ENCODE measurements at regions not wholly inside any gene's neighbourhood (a gene's known extent, or its start where the extent isn't known, plus 50 kb on each side); places are given as distances from the start of the nearest gene placed in this dataset.

DNA sequence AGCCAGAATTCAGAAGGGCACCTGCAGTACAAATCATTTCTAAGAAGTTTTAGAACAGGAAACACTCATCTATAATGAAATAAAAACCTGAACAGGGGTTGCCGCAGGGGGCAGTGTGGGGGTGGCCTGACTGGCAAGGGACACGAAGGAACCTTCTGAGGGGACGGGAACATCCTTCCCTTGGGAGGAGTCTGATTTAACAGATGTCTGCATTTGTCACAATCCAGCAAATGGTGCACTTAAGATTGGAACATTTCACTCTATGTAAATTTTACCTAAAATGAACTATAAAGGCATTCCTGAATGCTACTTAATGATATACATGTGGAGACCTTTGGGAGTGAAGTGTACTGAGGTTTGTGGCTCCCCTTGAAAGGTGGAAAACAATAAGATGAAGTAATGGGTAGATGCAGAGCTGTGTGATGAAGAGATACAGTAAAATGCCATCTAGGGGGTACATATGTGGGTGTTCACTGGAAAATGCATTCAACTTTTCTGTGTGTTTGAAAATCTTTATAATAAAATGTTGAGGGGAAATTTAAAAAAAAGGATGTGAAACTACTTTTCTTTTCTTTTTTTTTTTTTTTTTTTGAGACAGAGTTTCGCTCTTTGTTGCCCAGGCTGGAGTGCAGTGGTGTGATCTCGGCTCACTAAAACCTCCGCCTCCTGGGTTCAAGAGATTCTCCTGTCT, 89.5 kb downstream of the SNX5 start:
- TF ChIP-seq, protein P1, sequence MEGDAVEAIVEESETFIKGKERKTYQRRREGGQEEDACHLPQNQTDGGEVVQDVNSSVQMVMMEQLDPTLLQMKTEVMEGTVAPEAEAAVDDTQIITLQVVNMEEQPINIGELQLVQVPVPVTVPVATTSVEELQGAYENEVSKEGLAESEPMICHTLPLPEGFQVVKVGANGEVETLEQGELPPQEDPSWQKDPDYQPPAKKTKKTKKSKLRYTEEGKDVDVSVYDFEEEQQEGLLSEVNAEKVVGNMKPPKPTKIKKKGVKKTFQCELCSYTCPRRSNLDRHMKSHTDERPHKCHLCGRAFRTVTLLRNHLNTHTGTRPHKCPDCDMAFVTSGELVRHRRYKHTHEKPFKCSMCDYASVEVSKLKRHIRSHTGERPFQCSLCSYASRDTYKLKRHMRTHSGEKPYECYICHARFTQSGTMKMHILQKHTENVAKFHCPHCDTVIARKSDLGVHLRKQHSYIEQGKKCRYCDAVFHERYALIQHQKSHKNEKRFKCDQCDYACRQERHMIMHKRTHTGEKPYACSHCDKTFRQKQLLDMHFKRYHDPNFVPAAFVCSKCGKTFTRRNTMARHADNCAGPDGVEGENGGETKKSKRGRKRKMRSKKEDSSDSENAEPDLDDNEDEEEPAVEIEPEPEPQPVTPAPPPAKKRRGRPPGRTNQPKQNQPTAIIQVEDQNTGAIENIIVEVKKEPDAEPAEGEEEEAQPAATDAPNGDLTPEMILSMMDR (IDR thresholded peaks at IDR 0.05; ENCODE audit: control extremely low read depth, extremely low read depth, low read depth, missing control alignments): no peak
- ChIA-PET CTCF (interaction anchor here (1.4 to 2.4 kb wide), 3 partner anchors 12 to 60 kb away, joined by 3 to 5 read pairs (median 4); no protein-coding TSS in a partner anchor), POLR2A (interaction anchor here (0.7 kb wide), 2 partner anchors 22 to 1987 kb away, joined by 3 to 9 read pairs; no protein-coding TSS in a partner anchor)
- no peak for DNase-seq (ENCODE audit: extremely low spot score)

DNA sequence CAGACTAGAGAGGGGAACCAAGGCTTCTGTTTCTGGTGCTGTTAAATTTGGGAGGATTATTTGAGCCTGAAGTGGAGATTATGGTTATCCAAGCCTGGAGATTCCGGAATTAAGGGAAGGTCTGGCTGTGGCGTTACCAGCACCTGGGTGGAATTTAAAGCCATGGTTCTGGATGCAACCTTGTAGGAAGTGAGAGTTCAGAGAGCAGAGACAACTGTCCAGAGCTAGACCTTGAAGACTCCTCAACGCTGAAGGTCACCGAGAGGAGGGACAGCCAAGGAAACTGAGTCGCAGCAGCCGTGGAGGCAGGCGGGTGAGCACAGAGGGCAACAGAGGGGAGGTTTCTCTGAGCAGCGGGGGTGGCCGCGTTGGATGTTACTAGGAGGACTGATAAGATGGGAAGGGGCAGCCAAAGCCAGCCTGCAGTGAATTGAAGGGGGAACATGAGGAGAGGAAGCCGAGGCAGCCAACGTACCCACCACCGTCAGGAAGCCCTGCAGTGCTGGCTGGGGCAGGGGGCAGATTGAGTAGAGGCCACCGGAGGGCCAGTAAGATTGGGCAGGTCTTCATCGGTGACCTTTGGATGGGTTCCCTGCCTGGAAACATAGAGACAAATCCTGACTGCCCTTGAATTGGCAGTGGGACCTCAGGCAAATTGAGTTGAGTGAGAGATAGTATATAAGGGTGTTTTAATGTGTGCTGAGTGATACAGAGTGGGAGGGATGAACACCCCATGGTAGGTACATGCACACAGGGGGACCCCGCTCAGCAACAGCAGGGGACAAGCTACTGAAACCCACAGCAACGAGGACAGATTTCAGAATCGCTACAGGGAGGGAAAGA, 90.3 kb downstream of the SNX5 start:
- ChIA-PET CTCF (interaction anchor here (1.1 to 2.4 kb wide), 4 partner anchors 11 to 60 kb away, joined by 3 to 5 read pairs (median 4); no protein-coding TSS in a partner anchor), POLR2A (interaction anchor here (0.7 kb wide), 1 partner anchor 1986 kb away, joined by 9 read pairs; no protein-coding TSS in a partner anchor)
- TF ChIP-seq, protein P1 (IDR thresholded peaks at IDR 0.05; ENCODE audit: control extremely low read depth, extremely low read depth, low read depth, missing control alignments): no peak

DNA sequence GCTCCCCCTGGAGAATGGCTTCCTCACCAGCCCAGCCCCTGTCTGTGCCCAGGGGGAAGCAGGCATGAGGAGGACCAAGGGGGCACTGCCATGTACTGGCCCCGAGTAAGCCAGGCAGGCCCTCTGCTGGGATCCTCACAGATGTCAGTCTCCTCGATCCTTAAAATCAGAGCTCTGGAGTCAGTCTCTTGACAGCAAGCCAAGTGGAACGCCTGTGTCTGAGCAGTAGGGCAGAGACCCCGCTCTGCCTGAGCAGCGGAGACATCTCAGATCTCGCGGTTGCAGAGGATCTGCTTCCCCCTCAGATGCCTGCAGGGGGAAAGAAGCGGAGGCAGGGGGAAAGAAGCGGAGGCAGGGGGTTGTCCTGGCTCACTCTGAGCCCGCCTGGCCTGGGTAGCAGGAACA, 92.6 kb downstream of the SNX5 start:
- POLR2A ChIA-PET: interaction anchor here (0.6 kb wide), 1 partner anchor 191 kb away, joined by 8 read pairs; no protein-coding TSS in a partner anchor
- CTCF ChIA-PET: no interaction called here
- TF ChIP-seq, protein P1 (IDR thresholded peaks at IDR 0.05; ENCODE audit: control extremely low read depth, extremely low read depth, low read depth, missing control alignments): no peak
- DNase-seq (ENCODE audit: extremely low spot score): no peak

More for the DNA sequence above, 90.3 kb downstream of the SNX5 start:
- no peak for DNase-seq (ENCODE audit: extremely low spot score)

DNA sequence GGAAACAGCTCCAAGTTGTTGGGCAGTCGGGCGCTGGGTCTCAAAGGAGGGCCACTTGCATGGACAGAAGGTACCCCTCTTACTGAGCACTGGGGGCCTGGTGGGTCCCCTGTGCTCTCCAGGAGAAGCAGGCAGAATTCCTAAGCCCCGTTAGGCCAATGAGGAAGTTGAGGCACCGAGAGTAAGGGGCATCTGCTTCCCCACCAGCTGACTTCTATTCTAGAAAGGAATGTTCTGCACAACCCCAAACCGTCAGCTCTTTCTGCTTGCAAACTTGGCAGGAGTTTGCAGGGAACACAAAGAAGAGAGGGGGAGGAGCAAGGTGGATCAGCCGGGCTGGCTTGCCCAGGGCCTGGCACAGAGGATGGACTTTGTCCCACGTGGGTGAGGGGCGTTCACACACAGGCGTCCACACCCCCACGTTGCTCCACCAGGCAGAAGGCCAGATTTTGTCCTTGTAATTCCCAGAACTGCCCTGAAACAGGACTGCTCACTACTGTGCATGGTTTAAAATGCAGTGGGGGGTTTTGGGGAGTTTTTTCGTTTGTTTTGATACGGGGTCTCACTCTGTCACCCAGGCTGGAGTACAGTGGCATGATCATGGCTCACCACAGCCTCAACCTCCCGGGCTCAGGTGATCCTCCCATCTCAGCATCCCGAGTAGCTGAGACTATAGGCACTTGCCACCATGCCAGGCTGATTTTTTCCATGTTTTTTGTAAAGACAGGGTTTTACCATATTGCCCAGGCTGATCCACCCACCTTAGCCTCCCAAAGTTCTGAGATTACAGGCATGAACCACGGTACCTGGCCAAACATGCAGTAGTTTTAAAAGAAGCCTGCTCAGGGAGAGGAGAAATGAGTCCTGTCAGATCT, 93.3 kb downstream of the SNX5 start:
- no peak for DNase-seq (ENCODE audit: extremely low spot score)
- CTCF ChIA-PET: interaction anchor here (1.4 kb wide), 2 partner anchors 10 to 66 kb away, joined by 3 to 7 read pairs; no protein-coding TSS in a partner anchor
- POLR2A ChIA-PET: no interaction called here
- TF ChIP-seq, protein P1 (IDR thresholded peaks at IDR 0.05; ENCODE audit: control extremely low read depth, extremely low read depth, low read depth, missing control alignments): no peak

DNA sequence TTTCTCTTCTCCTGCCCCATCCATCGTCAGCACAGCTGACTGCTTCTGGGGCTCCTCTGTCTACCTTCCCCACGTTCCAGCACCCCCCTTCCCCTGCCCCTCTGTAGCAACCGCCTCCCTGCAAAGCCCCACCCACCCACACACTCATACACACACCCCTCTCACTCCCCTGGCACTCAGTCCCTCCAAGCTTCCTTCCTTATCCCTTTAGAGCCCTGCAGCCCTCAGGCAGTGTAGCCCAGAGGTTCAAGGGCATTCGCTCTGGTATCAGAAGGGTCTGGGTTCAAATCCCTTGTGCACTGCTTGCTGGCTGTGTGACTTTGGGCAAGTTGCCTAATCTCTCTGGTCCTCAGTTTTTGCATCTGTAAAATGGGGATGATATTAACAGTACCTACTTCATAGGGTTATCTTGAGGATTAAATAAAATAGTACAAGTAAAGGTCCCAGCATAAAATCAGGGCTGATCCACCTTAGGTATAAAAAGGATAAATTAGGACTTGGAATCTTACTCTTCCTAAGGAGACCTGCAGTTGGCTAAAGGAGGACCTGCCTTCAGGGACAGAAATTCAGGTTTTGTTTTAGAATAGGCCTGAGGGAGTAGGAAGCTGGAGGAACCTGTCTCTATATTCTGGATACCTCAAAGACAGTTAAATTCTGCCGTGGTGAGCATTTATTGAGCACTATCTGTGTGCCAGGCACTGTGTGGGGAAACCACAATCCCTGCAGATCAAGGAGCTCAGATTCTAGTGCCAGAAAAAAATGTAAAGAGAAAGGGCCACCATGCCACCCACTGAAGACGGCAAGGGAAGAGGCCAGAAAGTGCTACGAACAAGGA, 94.1 kb downstream of the SNX5 start:
- ChIA-PET POLR2A (interaction anchor here (0.6 kb wide), 1 partner anchor 1403 kb away, joined by 4 read pairs; no protein-coding TSS in a partner anchor), CTCF (interaction anchor here (1.4 kb wide), 2 partner anchors 11 to 65 kb away, joined by 3 to 7 read pairs; no protein-coding TSS in a partner anchor)
- DNase-seq (ENCODE audit: extremely low spot score): no peak
- TF ChIP-seq, protein P1 (IDR thresholded peaks at IDR 0.05; ENCODE audit: control extremely low read depth, extremely low read depth, low read depth, missing control alignments): no peak

Data from GM10248 (cell line).